ENCODE measurements at regions not wholly inside any gene's neighbourhood (a gene's known extent, or its start where the extent isn't known, plus 50 kb on each side); places are given as distances from the start of the nearest gene placed in this dataset.

- Mint-ChIP-seq H3K4me3 (ENCODE audit: unreplicated experiment) (no peak overlapping the region), H3K27ac (ENCODE audit: unreplicated experiment) (no peak overlapping the region), H3K4me1 (ENCODE audit: unreplicated experiment) (no peaks in the 10 kb centered on the region), H3K36me3 (ENCODE audit: low read depth, unreplicated experiment) (no peaks in the 10 kb centered on the region), H3K9me3 (ENCODE audit: unreplicated experiment) (no peaks in the 10 kb centered on the region), H3K27me3 (ENCODE audit: unreplicated experiment) (no peaks in the 10 kb centered on the region)
- no peak for TF ChIP-seq CTCF (IDR thresholded peaks at IDR 0.05; ENCODE audit: unreplicated experiment)
- DNase-seq (ENCODE audit: low spot score), result no peak
Measured at GRCh38 chr7:20513341-20513740, 102.1 kb upstream of the ABCB5 start.

- no peak for DNase-seq (ENCODE audit: low spot score)
- Mint-ChIP-seq H3K9me3 (ENCODE audit: unreplicated experiment) (no peaks in the 10 kb centered on the region), H3K27ac (ENCODE audit: unreplicated experiment) (no peak overlapping the region), H3K36me3 (ENCODE audit: low read depth, unreplicated experiment) (no peaks in the 10 kb centered on the region), H3K4me3 (ENCODE audit: unreplicated experiment) (no peak overlapping the region), H3K27me3 (ENCODE audit: unreplicated experiment) (no peaks in the 10 kb centered on the region), H3K4me1 (ENCODE audit: unreplicated experiment) (no peaks in the 10 kb centered on the region)
- TF ChIP-seq CTCF (IDR thresholded peaks at IDR 0.05; ENCODE audit: unreplicated experiment), result no peak
Measured at GRCh38 chr7:20513897-20514296, 101.6 kb upstream of the ABCB5 start.

DNA sequence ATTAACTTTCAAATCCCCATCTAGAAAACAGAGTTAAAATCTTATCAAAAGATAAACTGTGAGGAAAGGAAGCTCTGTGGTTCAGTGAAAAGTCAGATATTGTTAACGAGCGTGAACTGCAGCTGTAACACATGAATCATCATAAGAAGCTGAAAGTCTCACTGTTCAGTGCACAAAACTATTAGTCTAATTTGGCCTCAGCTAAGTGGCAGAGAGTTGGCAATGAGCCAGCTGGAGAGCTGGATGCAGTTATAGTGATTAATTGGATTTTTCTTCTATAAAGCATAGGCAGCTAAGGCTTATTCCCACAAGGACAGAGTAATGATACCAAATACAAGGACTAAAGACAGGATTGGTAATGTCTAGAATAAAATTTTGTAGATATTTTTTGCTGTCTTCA, 101.1 kb upstream of the ABCB5 start:
- TF ChIP-seq CTCF (IDR thresholded peaks at IDR 0.05; ENCODE audit: unreplicated experiment), result no peak
- Mint-ChIP-seq H3K36me3 (ENCODE audit: low read depth, unreplicated experiment) (no peaks in the 10 kb centered on the region), H3K27ac (ENCODE audit: unreplicated experiment) (no peak overlapping the region), H3K4me3 (ENCODE audit: unreplicated experiment) (no peak overlapping the region), H3K4me1 (ENCODE audit: unreplicated experiment) (peaks cover under 1% of the 10 kb centered on the region), H3K9me3 (ENCODE audit: unreplicated experiment) (no peaks in the 10 kb centered on the region), H3K27me3 (ENCODE audit: unreplicated experiment) (no peaks in the 10 kb centered on the region)
- no peak for DNase-seq (ENCODE audit: low spot score)

GRCh38 chr7:20519645-20520044, 95.8 kb upstream of the ABCB5 start:
- DNase-seq (ENCODE audit: low spot score), result no peak
- peaks cover 8% of the 10 kb centered on the region for H3K4me1 Mint-ChIP-seq (ENCODE audit: unreplicated experiment)

GRCh38 chr7:20520530-20520929, 94.9 kb upstream of the ABCB5 start:
- no peaks in the 10 kb centered on the region for H3K27me3 Mint-ChIP-seq (ENCODE audit: unreplicated experiment)
- no peak overlapping the region for H3K4me3 Mint-ChIP-seq (ENCODE audit: unreplicated experiment)
- H3K27ac Mint-ChIP-seq (ENCODE audit: unreplicated experiment), result no peak overlapping the region
- H3K4me1 Mint-ChIP-seq (ENCODE audit: unreplicated experiment), result peaks cover 8% of the 10 kb centered on the region
- TF ChIP-seq CTCF (IDR thresholded peaks at IDR 0.05; ENCODE audit: unreplicated experiment), result no peak
- DNase-seq (ENCODE audit: low spot score), result no peak
- no peaks in the 10 kb centered on the region for H3K36me3 Mint-ChIP-seq (ENCODE audit: low read depth, unreplicated experiment)
- H3K9me3 Mint-ChIP-seq (ENCODE audit: unreplicated experiment), result no peaks in the 10 kb centered on the region

More at GRCh38 chr7:20519645-20520044, 95.8 kb upstream of the ABCB5 start:
- Mint-ChIP-seq H3K4me3 (ENCODE audit: unreplicated experiment) (no peak overlapping the region), H3K36me3 (ENCODE audit: low read depth, unreplicated experiment) (no peaks in the 10 kb centered on the region), H3K27me3 (ENCODE audit: unreplicated experiment) (no peaks in the 10 kb centered on the region), H3K9me3 (ENCODE audit: unreplicated experiment) (no peaks in the 10 kb centered on the region), H3K27ac (ENCODE audit: unreplicated experiment) (no peak overlapping the region)
- no peak for TF ChIP-seq CTCF (IDR thresholded peaks at IDR 0.05; ENCODE audit: unreplicated experiment)

Measured in endothelial cell (in vitro differentiated cells).